HEK293T (cell line): ENCODE measurements at regions not wholly inside any gene's neighbourhood (a gene's known extent, or its start where the extent isn't known, plus 50 kb on each side); places are given as distances from the start of the nearest gene placed in this dataset.
"Not testable (repeated sequence)": the region's sequence is repeated elsewhere in the genome, so short reads cannot be mapped to it uniquely, and the experiment has no call there.

ENCODE experiments used
- CTCF ChIA-PET: fragments of 350-600 bp; formaldehyde crosslinking; extraction: SDS; loops from one replicate; lab custom pipeline; 2021; ENCODE audit warnings: antibody characterized with exemption, inconsistent platforms; lab: Yijun Ruan, JAX
- POLR2A ChIA-PET: fragments of 350-600 bp; formaldehyde crosslinking; extraction: SDS; loops from one replicate; lab custom pipeline; 2020; ENCODE audit warnings: antibody characterized with exemption, inconsistent platforms; lab: Yijun Ruan, JAX
- DNase-seq: peaks from one replicate; pipeline ENCODE4 v3.0.0; 2012; ENCODE audit warnings: mixed read lengths; ENCODE audit errors: extremely low spot score
- ARNT ChIP-seq: fragments of 450-650 bp; IDR thresholded peaks from 2 replicates; pipeline ENCODE4 v1.6.1; 2017; ENCODE audit warnings: mild to moderate bottlenecking
- BHLHE40 ChIP-seq: fragments of 450-650 bp; IDR thresholded peaks from 2 replicates; pipeline ENCODE4 v1.6.1; 2016; ENCODE audit warnings: mild to moderate bottlenecking, moderate library complexity, borderline replicate concordance
- CTBP1 ChIP-seq: fragments of 450-650 bp; IDR thresholded peaks from 2 replicates; pipeline ENCODE4 v1.6.1; 2016; ENCODE audit warnings: borderline replicate concordance
- ELF4 ChIP-seq: fragments of 450-650 bp; IDR thresholded peaks from 2 replicates; pipeline ENCODE4 v1.6.1; 2017; ENCODE audit warnings: antibody characterized with exemption
- FOXA1 ChIP-seq: fragments of 450-650 bp; IDR thresholded peaks from 2 replicates; pipeline ENCODE4 v1.6.1; 2016; ENCODE audit warnings: mild to moderate bottlenecking
- FOXK2 ChIP-seq: fragments of 450-650 bp; IDR thresholded peaks from 2 replicates; pipeline ENCODE4 v1.6.1; 2016; ENCODE audit warnings: mild to moderate bottlenecking
- FOXM1 ChIP-seq: fragments of 450-650 bp; IDR thresholded peaks from 2 replicates; pipeline ENCODE4 v1.6.1; 2017; ENCODE audit warnings: mild to moderate bottlenecking, borderline replicate concordance
- HDGF ChIP-seq: fragments of 450-650 bp; IDR thresholded peaks from 2 replicates; pipeline ENCODE4 v1.6.1; 2017; ENCODE audit warnings: antibody characterized with exemption, borderline replicate concordance
- L3MBTL2 ChIP-seq: fragments of 450-650 bp; conservative IDR thresholded peaks from 2 replicates; pipeline ENCODE4 v1.6.1; 2016; ENCODE audit warnings: mild to moderate bottlenecking
- LEF1 ChIP-seq: fragments of 450-650 bp; IDR thresholded peaks from 2 replicates; pipeline ENCODE4 v1.6.1; 2017; ENCODE audit warnings: mild to moderate bottlenecking, borderline replicate concordance
- NFRKB ChIP-seq: fragments of 450-650 bp; IDR thresholded peaks from 2 replicates; pipeline ENCODE4 v1.6.1; 2016; ENCODE audit warnings: mild to moderate bottlenecking, moderate library complexity
- SP1 ChIP-seq: fragments of 450-650 bp; IDR thresholded peaks from 2 replicates; pipeline ENCODE4 v1.6.1; 2017
- SUZ12 ChIP-seq: fragments of 450-650 bp; IDR thresholded peaks from 2 replicates; pipeline ENCODE4 v1.6.1; 2016; ENCODE audit warnings: mild to moderate bottlenecking
- TARDBP ChIP-seq: fragments of 450-650 bp; IDR thresholded peaks from 2 replicates; pipeline ENCODE4 v1.6.1; 2016
- ZNF384 ChIP-seq: fragments of 450-650 bp; IDR thresholded peaks from 2 replicates; pipeline ENCODE4 v1.6.1; 2016
- TF ChIP-seq, protein P1 (sequence below): fragments of 450-650 bp; IDR thresholded peaks from 2 replicates; pipeline ENCODE4 v1.6.1; 2016

DNA sequence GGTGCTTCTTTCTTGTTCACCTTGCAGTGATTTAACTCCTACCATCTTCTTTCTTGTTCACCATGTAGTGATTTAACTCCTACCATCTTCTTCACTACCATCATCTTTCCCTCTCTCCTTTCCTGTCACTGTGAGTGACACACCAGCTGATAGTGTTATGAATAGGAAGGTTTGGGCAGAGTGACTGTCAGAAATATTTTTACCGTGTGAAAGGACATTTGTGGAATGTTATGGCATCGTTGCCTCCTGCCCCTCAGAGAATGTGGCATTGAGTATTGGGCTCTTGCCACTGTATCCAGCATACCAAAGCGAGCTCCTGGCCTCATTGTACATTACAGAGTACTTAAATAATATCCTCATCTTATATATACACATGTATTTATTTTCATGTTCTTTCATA is 90.8 kb upstream of the AMOT start:
- DNase-seq, result no peak
- TF ChIP-seq SUZ12 (no peak), ZNF384 (no peak), LEF1 (no peak), NFRKB (no peak), FOXA1 (no peak), FOXM1 (no peak), ELF4 (no peak), TARDBP (no peak), ARNT (no peak), CTBP1 (no peak), BHLHE40 (no peak), FOXK2 (no peak), SP1 (no peak), HDGF (no peak), L3MBTL2 (no peak)
- TF ChIP-seq, protein P1, sequence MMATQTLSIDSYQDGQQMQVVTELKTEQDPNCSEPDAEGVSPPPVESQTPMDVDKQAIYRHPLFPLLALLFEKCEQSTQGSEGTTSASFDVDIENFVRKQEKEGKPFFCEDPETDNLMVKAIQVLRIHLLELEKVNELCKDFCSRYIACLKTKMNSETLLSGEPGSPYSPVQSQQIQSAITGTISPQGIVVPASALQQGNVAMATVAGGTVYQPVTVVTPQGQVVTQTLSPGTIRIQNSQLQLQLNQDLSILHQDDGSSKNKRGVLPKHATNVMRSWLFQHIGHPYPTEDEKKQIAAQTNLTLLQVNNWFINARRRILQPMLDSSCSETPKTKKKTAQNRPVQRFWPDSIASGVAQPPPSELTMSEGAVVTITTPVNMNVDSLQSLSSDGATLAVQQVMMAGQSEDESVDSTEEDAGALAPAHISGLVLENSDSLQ, result no peak
- ChIA-PET POLR2A (no interaction called here), CTCF (no interaction called here)

DNA sequence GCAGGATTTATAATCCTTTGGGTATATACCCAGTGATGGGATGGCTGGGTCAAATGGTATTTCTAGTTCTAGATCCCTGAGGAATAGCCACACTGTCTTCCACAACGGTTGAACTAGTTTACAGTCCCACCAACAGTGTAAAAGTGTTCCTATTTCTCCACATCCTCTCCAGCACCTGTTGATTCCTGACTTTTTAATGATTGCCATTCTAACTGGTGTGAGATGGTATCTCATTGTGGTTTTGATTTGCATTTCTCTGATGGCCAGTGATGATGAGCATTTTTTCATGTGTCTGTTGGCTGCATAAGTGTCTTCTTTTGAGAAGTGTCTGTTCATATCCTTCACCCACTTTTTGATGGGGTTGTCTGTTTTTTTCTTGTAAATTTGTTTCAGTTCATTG is 82.8 kb upstream of the AMOT start:
- CTCF ChIA-PET, DNase-seq, POLR2A ChIA-PET: not testable (repeated sequence)

DNA sequence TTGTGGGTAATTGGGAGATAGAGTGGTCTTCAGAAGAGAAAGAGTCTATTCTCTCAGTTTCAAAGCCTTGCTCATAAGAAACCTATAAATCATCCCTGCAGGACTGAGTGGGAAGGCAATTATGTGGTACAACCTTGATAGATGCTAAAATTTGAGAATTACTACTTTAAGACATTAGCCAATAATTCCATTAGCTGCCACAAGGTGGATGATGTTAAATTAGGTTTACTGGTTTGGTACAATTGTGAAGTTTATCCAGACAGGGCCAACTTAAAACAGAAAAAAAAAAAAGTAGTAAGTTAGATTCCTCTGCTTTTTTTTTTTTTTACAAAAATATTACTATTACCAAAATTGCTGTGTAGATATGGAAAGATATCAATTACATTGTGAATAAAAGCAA is 73.2 kb upstream of the AMOT start:
- no peak for DNase-seq
- no peak for TF ChIP-seq FOXK2
- ChIA-PET CTCF (no interaction called here), POLR2A (no interaction called here)

DNA sequence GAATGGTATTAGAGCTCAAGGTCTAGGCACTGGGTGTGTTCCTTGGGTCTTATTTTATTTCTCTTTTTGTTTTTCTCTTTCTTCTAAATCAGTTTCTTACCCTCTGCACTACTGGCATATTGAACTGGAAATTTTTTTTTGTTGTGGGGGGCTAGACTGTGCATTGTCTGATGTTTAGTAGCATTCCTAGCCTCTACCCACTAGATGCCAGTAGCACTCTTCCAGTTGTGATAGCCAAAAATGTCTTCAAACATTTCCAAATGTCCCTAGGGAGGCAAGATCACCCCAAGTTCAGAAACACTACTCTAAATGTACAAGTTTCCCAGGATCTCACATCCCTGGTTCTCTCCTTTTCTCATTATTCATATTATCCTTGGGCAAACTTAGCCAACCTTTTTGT is 69.8 kb upstream of the AMOT start:
- ChIA-PET CTCF (no interaction called here), POLR2A (no interaction called here)
- DNase-seq, result no peak
- no peak for TF ChIP-seq SUZ12
- TF ChIP-seq HDGF, result no peak
- no peak for TF ChIP-seq FOXK2
- no peak for TF ChIP-seq ZNF384
- TF ChIP-seq CTBP1, result no peak
- no peak for TF ChIP-seq FOXM1
- TF ChIP-seq NFRKB, result no peak
- TF ChIP-seq ARNT, result no peak

DNA sequence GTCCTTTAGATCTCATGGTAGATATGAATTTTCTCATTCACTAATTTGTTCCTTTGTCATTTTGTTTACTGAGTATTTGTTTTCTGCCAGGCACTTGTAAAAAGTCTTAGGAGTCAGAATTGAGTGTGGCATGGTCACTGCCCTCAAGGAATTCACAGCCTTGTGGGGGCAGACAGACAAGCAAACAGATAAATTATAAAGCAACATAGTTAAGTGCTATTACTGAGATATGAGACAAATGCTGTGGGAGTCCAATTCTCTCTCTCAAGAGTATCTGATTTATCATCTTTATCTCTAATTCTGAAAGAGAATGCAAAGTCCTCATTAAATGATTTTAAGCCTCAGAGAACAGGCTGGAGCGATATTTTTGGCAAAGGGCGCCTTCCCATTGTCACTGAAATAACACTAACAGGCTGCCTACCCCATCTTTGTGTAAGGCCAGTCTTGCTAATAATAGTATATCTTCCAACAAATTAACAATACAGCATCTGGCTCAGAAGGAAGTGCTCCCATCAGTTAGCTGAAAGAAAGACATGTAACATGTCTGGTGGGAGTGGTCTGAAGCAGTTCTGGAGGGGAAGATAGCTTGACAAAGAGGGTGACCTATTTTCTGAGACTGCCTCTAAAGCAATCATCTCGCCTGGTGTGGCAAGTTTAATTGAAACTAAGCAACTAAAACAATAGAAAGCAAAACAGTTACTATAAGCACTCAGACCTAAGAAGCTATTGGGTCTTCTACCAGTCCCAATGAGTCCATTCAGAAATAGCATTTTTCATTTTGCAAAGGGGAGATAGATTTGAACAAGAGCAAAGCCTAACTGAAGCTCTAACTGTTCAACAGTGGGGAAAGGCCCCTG is 61.5 kb upstream of the AMOT start:
- ChIA-PET CTCF (no interaction called here), POLR2A (no interaction called here)
- TF ChIP-seq NFRKB (no peak), FOXA1 (no peak), SP1 (no peak), CTBP1 (no peak), ELF4 (no peak), BHLHE40 (no peak), HDGF (no peak), L3MBTL2 (no peak), ARNT (no peak), SUZ12 (no peak), FOXK2 (no peak)
- DNase-seq, result no peak

DNA sequence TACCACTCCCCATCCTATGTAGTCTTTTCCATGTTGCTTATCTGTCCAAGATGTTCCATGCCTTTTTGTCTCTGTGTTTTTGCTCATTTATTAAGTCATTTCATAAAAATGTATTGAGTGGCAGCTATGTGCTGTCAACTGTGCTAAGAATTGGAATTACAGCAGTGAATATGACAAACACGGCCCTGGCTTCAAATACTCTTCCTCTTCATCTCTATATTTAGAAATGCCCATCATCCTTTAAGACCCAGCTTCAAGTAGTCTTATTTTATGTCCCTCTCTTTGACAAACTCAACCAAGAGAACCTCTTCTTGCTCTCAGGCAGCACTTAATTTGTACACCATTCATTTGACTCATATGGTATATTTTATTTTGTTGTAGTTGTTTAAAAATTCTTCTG is 55.4 kb upstream of the AMOT start:
- TF ChIP-seq CTBP1 (no peak), FOXA1 (no peak), LEF1 (no peak), BHLHE40 (no peak), HDGF (no peak), FOXK2 (no peak), TARDBP (no peak), SP1 (no peak), ARNT (no peak), SUZ12 (no peak), NFRKB (no peak), FOXM1 (no peak), ELF4 (no peak), ZNF384 (no peak), L3MBTL2 (no peak)
- TF ChIP-seq, protein P1, result no peak
- DNase-seq, result no peak
- ChIA-PET CTCF (no interaction called here), POLR2A (no interaction called here)
